HUES64 (cell line): ENCODE measurements at regions not wholly inside any gene's neighbourhood (a gene's known extent, or its start where the extent isn't known, plus 50 kb on each side); places are given as distances from the start of the nearest gene placed in this dataset.
"Not testable (repeated sequence)": the region's sequence is repeated elsewhere in the genome, so short reads cannot be mapped to it uniquely, and the experiment has no call there.

ENCODE experiments used
- H3K27ac ChIP-seq: 2 replicates; pipeline ENCODE4 v1.7.0; 2013; ENCODE audit warnings: low read depth, low read length, inconsistent platforms
- H3K27me3 ChIP-seq: 2 replicates; pipeline ENCODE4 v1.6.1; 2013; ENCODE audit warnings: mild to moderate bottlenecking, low read length; ENCODE audit not compliant: insufficient read depth
- H3K36me3 ChIP-seq: 2 replicates; pipeline ENCODE4 v1.6.1; 2013; ENCODE audit warnings: mild to moderate bottlenecking, low read length; ENCODE audit not compliant: insufficient read depth
- H3K4me1 ChIP-seq: 2 replicates; pipeline ENCODE4 v1.6.1; 2013; ENCODE audit warnings: mild to moderate bottlenecking, low read length, moderate library complexity; ENCODE audit not compliant: insufficient read depth
- H3K4me3 ChIP-seq: 2 replicates; pipeline ENCODE4 v1.5.1; 2013; ENCODE audit warnings: mild to moderate bottlenecking, low read length, moderate library complexity
- H3K9ac ChIP-seq: 2 replicates; pipeline ENCODE4 v1.6.1; 2013; ENCODE audit warnings: mild to moderate bottlenecking, low read depth, low read length
- H3K9me3 ChIP-seq: 2 replicates; pipeline ENCODE4 v1.6.1; 2013; ENCODE audit warnings: low read depth, low read length; ENCODE audit not compliant: insufficient read depth
- WGBS: fragments of 150-250, 120-280 bp; methylation state at CpG from one replicate; pipeline ENCODE4 v1.1.7; 2013; ENCODE audit warnings: missing lambda C conversion rate; 5-methylcytosine and 5-hydroxymethylcytosine counted together

GRCh38 chr16:6751191-6751590, 581.5 kb upstream of the RBFOX1 start:
- no peak overlapping the region for H3K27ac ChIP-seq
- no peaks in the 10 kb centered on the region for H3K4me1 ChIP-seq
- H3K36me3 ChIP-seq: no peaks in the 10 kb centered on the region
- no peaks in the 10 kb centered on the region for H3K9me3 ChIP-seq
- 88% methylated on average over 1 of the region's 1 CpG for WGBS
- H3K9ac ChIP-seq: no peak overlapping the region
- no peaks in the 10 kb centered on the region for H3K27me3 ChIP-seq
- H3K4me3 ChIP-seq: no peak overlapping the region

- Histone ChIP-seq H3K4me3 (no peak overlapping the region), H3K27me3 (no peaks in the 10 kb centered on the region), H3K36me3 (no peaks in the 10 kb centered on the region), H3K9ac (no peak overlapping the region), H3K9me3 (peaks cover 4% of the 10 kb centered on the region; the same call in 1 of the 2 replicates), H3K27ac (no peak overlapping the region), H3K4me1 (no peaks in the 10 kb centered on the region)
- 81% methylated on average over 4 of the region's 4 CpGs for WGBS
These were observed 582.9 kb upstream of the RBFOX1 start for GRCh38 chr16:6749698-6750097.

- no CpG with 5 or more reads among the region's 2 CpGs for WGBS
- not testable (repeated sequence) for H3K9ac ChIP-seq, H3K4me1 ChIP-seq, H3K27ac ChIP-seq, H3K27me3 ChIP-seq, H3K36me3 ChIP-seq, H3K9me3 ChIP-seq, H3K4me3 ChIP-seq
These were observed 596.3 kb upstream of the RBFOX1 start for GRCh38 chr16:6736302-6736701.

- Histone ChIP-seq H3K9me3 (no peaks in the 10 kb centered on the region; the same call in 1 of the 2 replicates), H3K4me1 (no peaks in the 10 kb centered on the region; the same call in 1 of the 2 replicates), H3K36me3 (no peaks in the 10 kb centered on the region), H3K9ac (no peak overlapping the region), H3K27ac (no peak overlapping the region), H3K27me3 (no peaks in the 10 kb centered on the region), H3K4me3 (no peak overlapping the region)
- 31% methylated on average over 3 of the region's 3 CpGs for WGBS
These were observed 597.0 kb upstream of the RBFOX1 start for GRCh38 chr16:6735631-6736030.

- no peak overlapping the region for H3K4me3 ChIP-seq
- no peaks in the 10 kb centered on the region for H3K9me3 ChIP-seq
- H3K9ac ChIP-seq: no peak overlapping the region
- 81% methylated on average over 4 of the region's 4 CpGs for WGBS
- no peaks in the 10 kb centered on the region; the same call in 1 of the 2 replicates for H3K4me1 ChIP-seq
- no peaks in the 10 kb centered on the region for H3K27me3 ChIP-seq
- H3K36me3 ChIP-seq: no peaks in the 10 kb centered on the region
- H3K27ac ChIP-seq: no peak overlapping the region
These were observed 600.5 kb upstream of the RBFOX1 start for GRCh38 chr16:6732166-6732565.

- no peaks in the 10 kb centered on the region for H3K9me3 ChIP-seq
- no peak overlapping the region for H3K9ac ChIP-seq
- H3K27ac ChIP-seq: no peak overlapping the region
- H3K36me3 ChIP-seq: no peaks in the 10 kb centered on the region
- no peaks in the 10 kb centered on the region for H3K27me3 ChIP-seq
- 100% methylated on average over 2 of the region's 3 CpGs for WGBS
- H3K4me1 ChIP-seq: no peaks in the 10 kb centered on the region; the same call in 1 of the 2 replicates
- H3K4me3 ChIP-seq: no peak overlapping the region
These were observed 604.3 kb upstream of the RBFOX1 start for GRCh38 chr16:6728381-6728780.

- no peaks in the 10 kb centered on the region; the same call in 1 of the 2 replicates for H3K4me1 ChIP-seq
- H3K4me3 ChIP-seq: no peak overlapping the region
- H3K27me3 ChIP-seq: no peaks in the 10 kb centered on the region
- H3K9ac ChIP-seq: no peak overlapping the region
- WGBS: 91% methylated on average over 3 of the region's 4 CpGs
- no peaks in the 10 kb centered on the region for H3K9me3 ChIP-seq
- no peak overlapping the region for H3K27ac ChIP-seq
- H3K36me3 ChIP-seq: no peaks in the 10 kb centered on the region
These were observed 606.0 kb upstream of the RBFOX1 start for GRCh38 chr16:6726621-6727020.

GRCh38 chr16:6725634-6726331, 606.9 kb upstream of the RBFOX1 start:
- no peaks in the 10 kb centered on the region for H3K4me1 ChIP-seq
- no peak overlapping the region for H3K9ac ChIP-seq
- no peak overlapping the region for H3K27ac ChIP-seq
- 67% methylated on average over 5 of the region's 7 CpGs for WGBS
- H3K9me3 ChIP-seq: no peaks in the 10 kb centered on the region
- no peak overlapping the region for H3K4me3 ChIP-seq
- no peaks in the 10 kb centered on the region for H3K27me3 ChIP-seq
- H3K36me3 ChIP-seq: no peaks in the 10 kb centered on the region

- not testable (repeated sequence) for H3K27me3 ChIP-seq
- 94% methylated on average over 10 of the region's 10 CpGs for WGBS
These were observed 607.4 kb upstream of the RBFOX1 start for GRCh38 chr16:6725206-6725605.

GRCh38 chr16:6722786-6723185, 609.9 kb upstream of the RBFOX1 start:
- Histone ChIP-seq H3K27me3 (no peaks in the 10 kb centered on the region), H3K9me3 (no peaks in the 10 kb centered on the region), H3K36me3 (no peaks in the 10 kb centered on the region), H3K4me3 (no peak overlapping the region), H3K9ac (no peak overlapping the region), H3K27ac (no peak overlapping the region), H3K4me1 (no peaks in the 10 kb centered on the region)
- 74% methylated on average over 3 of the region's 3 CpGs for WGBS

More at GRCh38 chr16:6725206-6725605, 607.4 kb upstream of the RBFOX1 start:
- H3K4me3 ChIP-seq, H3K4me1 ChIP-seq, H3K27ac ChIP-seq, H3K9ac ChIP-seq, H3K36me3 ChIP-seq, H3K9me3 ChIP-seq: not testable (repeated sequence)

GRCh38 chr16:6714510-6714909, 618.1 kb upstream of the RBFOX1 start:
- no peak overlapping the region for H3K9ac ChIP-seq
- no peaks in the 10 kb centered on the region for H3K27me3 ChIP-seq
- no peaks in the 10 kb centered on the region for H3K4me1 ChIP-seq
- H3K4me3 ChIP-seq: no peak overlapping the region
- H3K9me3 ChIP-seq: no peaks in the 10 kb centered on the region
- no peaks in the 10 kb centered on the region for H3K36me3 ChIP-seq
- 82% methylated on average over 3 of the region's 3 CpGs for WGBS
- no peak overlapping the region for H3K27ac ChIP-seq

- 92% methylated on average over 9 of the region's 9 CpGs for WGBS
- H3K4me3 ChIP-seq: no peak overlapping the region
These were observed 622.9 kb upstream of the RBFOX1 start for GRCh38 chr16:6709736-6710135.

More at GRCh38 chr16:6709736-6710135, 622.9 kb upstream of the RBFOX1 start:
- H3K36me3 ChIP-seq: no peaks in the 10 kb centered on the region
- H3K27ac ChIP-seq: no peak overlapping the region
- no peaks in the 10 kb centered on the region for H3K9me3 ChIP-seq
- H3K4me1 ChIP-seq: no peaks in the 10 kb centered on the region
- H3K9ac ChIP-seq: no peak overlapping the region
- no peaks in the 10 kb centered on the region for H3K27me3 ChIP-seq
